Neural cell (in vitro differentiated cells): ENCODE measurements at regions not wholly inside any gene's neighbourhood (a gene's known extent, or its start where the extent isn't known, plus 50 kb on each side); places are given as distances from the start of the nearest gene placed in this dataset.

Source experiments
- H2AFZ ChIP-seq: fragments of 200-600, 300-800 bp; sonication (generic), shearing (Covaris generic); 2 replicates; pipeline ENCODE4 v1.6.0; 2014; ENCODE audit warnings: low read depth, mild to moderate bottlenecking, antibody characterized with exemption, low read length, moderate library complexity
- H3F3A ChIP-seq: fragments of 200-600 bp; shearing (Covaris generic); 2 replicates; pipeline ENCODE4 v1.6.1; 2016; ENCODE audit warnings: mild to moderate bottlenecking, moderate library complexity, mixed read lengths, antibody characterized with exemption, low read length; ENCODE audit not compliant: insufficient read depth, poor library complexity, severe bottlenecking
- H3K27ac ChIP-seq: fragments of 200-600, 300-800 bp; sonication (generic), shearing (Covaris generic); 2 replicates; pipeline ENCODE4 v1.5.1; 2014; ENCODE audit warnings: mild to moderate bottlenecking, low read length, moderate library complexity
- H3K27me3 ChIP-seq: fragments of 300-800, 200-600 bp; sonication (generic), shearing (Covaris generic); 2 replicates; pipeline ENCODE4 v1.6.0; 2014; ENCODE audit warnings: mild to moderate bottlenecking, low read depth, low read length, moderate library complexity; ENCODE audit not compliant: insufficient read depth
- H3K36me3 ChIP-seq: fragments of 300-800, 200-600 bp; sonication (generic), shearing (Covaris generic); 2 replicates; pipeline ENCODE4 v1.5.1; 2014; ENCODE audit warnings: mild to moderate bottlenecking, antibody characterized with exemption, low read length, moderate library complexity; ENCODE audit not compliant: insufficient read depth
- H3K4me2 ChIP-seq: fragments of 300-800, 200-600 bp; sonication (generic), shearing (Covaris generic); 2 replicates; pipeline ENCODE4 v1.6.0; 2014; ENCODE audit warnings: mild to moderate bottlenecking, low read length
- H3K4me3 ChIP-seq: fragments of 300-800, 200-600 bp; sonication (generic), shearing (Covaris generic); 2 replicates; pipeline ENCODE4 v1.5.1; 2014; ENCODE audit warnings: mild to moderate bottlenecking, low read length, moderate library complexity
- H3K79me2 ChIP-seq: fragments of 200-600 bp; shearing (Covaris generic); replicated peaks from 2 replicates; pipeline ENCODE4 v1.6.0; 2014; ENCODE audit warnings: mild to moderate bottlenecking, low read length, moderate library complexity; ENCODE audit not compliant: insufficient read depth
- H3K9ac ChIP-seq: fragments of 300-800, 200-600 bp; sonication (generic), shearing (Covaris generic); 2 replicates; pipeline ENCODE4 v1.6.1; 2016; ENCODE audit warnings: mild to moderate bottlenecking, low read length, mixed read lengths
- H3K9me2 ChIP-seq: fragments of 200-600 bp; shearing (Covaris generic); 2 replicates; pipeline ENCODE4 v1.6.1; 2016; ENCODE audit warnings: mild to moderate bottlenecking, low read length, mixed read lengths; ENCODE audit not compliant: insufficient read depth
- H3K9me3 ChIP-seq: fragments of 200-600, 300-800 bp; sonication (generic), shearing (Covaris generic); 2 replicates; pipeline ENCODE4 v1.6.1; 2016; ENCODE audit warnings: mild to moderate bottlenecking, mixed run types, low read length, moderate library complexity, mixed read lengths
- H4K20me1 ChIP-seq: fragments of 200-600 bp; shearing (Covaris generic); 2 replicates; pipeline ENCODE4 v1.6.1; 2016; ENCODE audit warnings: mild to moderate bottlenecking, mixed run types; ENCODE audit not compliant: insufficient read depth
- EP300 ChIP-seq: fragments of 450-650 bp; conservative IDR thresholded peaks from 2 replicates; pipeline ENCODE4 v1.6.1; 2014; ENCODE audit warnings: antibody characterized with exemption, mild to moderate bottlenecking, moderate library complexity; ENCODE audit not compliant: poor library complexity, severe bottlenecking
- EZH2 ChIP-seq: fragments of 200-600, 300-800 bp; shearing (Covaris generic), sonication (generic); IDR thresholded peaks from 2 replicates; pipeline ENCODE4 v1.6.1; 2014; ENCODE audit warnings: antibody characterized with exemption, low read length, borderline replicate concordance, mild to moderate bottlenecking; ENCODE audit not compliant: insufficient read depth, poor library complexity, severe bottlenecking
- MXI1 ChIP-seq: fragments of 450-650 bp; conservative IDR thresholded peaks from 2 replicates; pipeline ENCODE4 v1.6.1; 2014; ENCODE audit warnings: antibody characterized with exemption, mild to moderate bottlenecking; ENCODE audit not compliant: poor library complexity, severe bottlenecking
- POLR2AphosphoS5 ChIP-seq: IDR thresholded peaks from 2 replicates; pipeline ENCODE4 v1.6.1; 2012
- RAD21 ChIP-seq: fragments of 450-650 bp; conservative IDR thresholded peaks from 2 replicates; pipeline ENCODE4 v1.6.1; 2014; ENCODE audit warnings: antibody characterized with exemption, mild to moderate bottlenecking, moderate library complexity
- SMC3 ChIP-seq: fragments of 450-650 bp; conservative IDR thresholded peaks from 2 replicates; pipeline ENCODE4 v1.6.1; 2014; ENCODE audit warnings: antibody characterized with exemption, mild to moderate bottlenecking, moderate library complexity; ENCODE audit not compliant: poor library complexity
- TAF1 ChIP-seq: IDR thresholded peaks from 2 replicates; pipeline ENCODE4 v1.6.1; 2012; ENCODE audit warnings: low read depth
- TF ChIP-seq, protein P1 (sequence below): fragments of 450-650 bp; IDR thresholded peaks from 2 replicates; pipeline ENCODE4 v1.5.1; 2014; ENCODE audit warnings: antibody characterized with exemption, mild to moderate bottlenecking, moderate library complexity; ENCODE audit not compliant: poor library complexity, severe bottlenecking
- TF ChIP-seq, protein P2 (sequence below): IDR thresholded peaks from 2 replicates; pipeline ENCODE4 v1.6.1; 2012; ENCODE audit warnings: borderline replicate concordance

DNA sequence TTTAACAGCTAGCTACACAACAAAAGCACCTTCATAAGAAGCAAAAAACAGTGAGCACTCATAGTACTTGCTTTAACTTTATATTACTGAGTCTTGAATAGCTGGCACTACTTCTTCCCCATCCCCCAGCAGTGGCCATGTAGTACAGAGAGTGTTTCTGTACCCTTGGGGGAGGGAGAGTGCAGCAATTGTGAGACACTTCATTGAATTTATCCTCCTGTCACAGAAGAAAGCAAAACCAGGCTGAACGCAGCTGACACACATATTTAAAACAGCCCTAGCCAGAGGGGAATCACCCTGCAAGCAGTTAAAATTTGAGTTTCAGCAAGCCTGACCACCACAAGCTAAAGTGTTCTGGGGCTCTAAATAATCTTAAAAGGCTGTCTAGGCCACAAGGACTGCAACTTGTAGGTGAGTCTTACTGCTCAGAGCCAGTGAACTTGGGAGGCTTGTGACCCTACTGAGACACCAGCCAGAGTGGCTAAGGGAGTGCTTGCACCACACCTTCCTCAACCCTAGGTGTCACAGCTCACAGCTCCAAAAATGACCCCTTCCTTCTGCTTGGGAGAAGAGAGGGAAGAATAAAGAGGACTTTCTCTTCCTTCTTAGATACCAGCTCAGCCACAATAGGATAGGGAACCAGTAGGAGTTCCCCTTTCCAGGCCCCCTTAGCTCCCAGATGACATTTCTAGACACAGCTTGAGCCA is 97.7 kb upstream of the MEOX2 start:
- Histone ChIP-seq H3F3A (no peaks in the 10 kb centered on the region), H3K4me2 (no peak overlapping the region), H3K9me2 (no peaks in the 10 kb centered on the region), H2AFZ (no peak overlapping the region), H3K9me3 (no peaks in the 10 kb centered on the region), H3K4me3 (no peak overlapping the region), H3K27ac (no peak overlapping the region), H3K79me2 (no peaks in the 10 kb centered on the region), H4K20me1 (no peaks in the 10 kb centered on the region), H3K9ac (no peak overlapping the region), H3K36me3 (no peaks in the 10 kb centered on the region), H3K27me3 (no peaks in the 10 kb centered on the region)
- TF ChIP-seq EZH2 (no peak), RAD21 (no peak), EP300 (no peak)

DNA sequence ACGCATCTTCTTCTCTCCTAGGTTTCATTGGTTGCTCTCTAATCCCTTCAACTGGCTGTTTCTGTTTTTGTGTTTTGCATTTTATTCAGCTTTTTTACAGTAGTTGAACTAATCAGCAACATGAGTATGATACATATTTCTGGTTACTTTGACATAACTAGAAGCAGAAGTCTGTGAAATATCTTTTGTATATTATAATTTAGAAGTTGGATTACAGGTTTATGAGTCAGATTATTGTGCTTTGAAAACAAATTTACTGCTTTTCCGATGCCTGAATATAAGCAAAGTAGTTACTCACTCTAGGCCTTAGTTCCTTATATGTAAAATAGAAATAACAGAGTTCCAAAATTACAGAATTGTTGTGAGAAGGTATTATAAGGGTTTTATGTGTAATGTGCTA is 96.2 kb upstream of the MEOX2 start:
- no peaks in the 10 kb centered on the region for H4K20me1 ChIP-seq
- H3K36me3 ChIP-seq: no peaks in the 10 kb centered on the region
- no peaks in the 10 kb centered on the region for H3F3A ChIP-seq
- no peak overlapping the region for H3K4me2 ChIP-seq
- no peak overlapping the region for H3K9ac ChIP-seq
- no peaks in the 10 kb centered on the region for H3K9me3 ChIP-seq
- no peak overlapping the region for H3K4me3 ChIP-seq
- H3K79me2 ChIP-seq: no peaks in the 10 kb centered on the region
- H3K27ac ChIP-seq: no peak overlapping the region
- no peaks in the 10 kb centered on the region for H3K9me2 ChIP-seq
- no peak overlapping the region for H2AFZ ChIP-seq
- no peak for TF ChIP-seq TAF1
- TF ChIP-seq EP300: no peak
- TF ChIP-seq MXI1: no peak
- no peak for TF ChIP-seq POLR2AphosphoS5
- TF ChIP-seq SMC3: no peak
- no peaks in the 10 kb centered on the region for H3K27me3 ChIP-seq

DNA sequence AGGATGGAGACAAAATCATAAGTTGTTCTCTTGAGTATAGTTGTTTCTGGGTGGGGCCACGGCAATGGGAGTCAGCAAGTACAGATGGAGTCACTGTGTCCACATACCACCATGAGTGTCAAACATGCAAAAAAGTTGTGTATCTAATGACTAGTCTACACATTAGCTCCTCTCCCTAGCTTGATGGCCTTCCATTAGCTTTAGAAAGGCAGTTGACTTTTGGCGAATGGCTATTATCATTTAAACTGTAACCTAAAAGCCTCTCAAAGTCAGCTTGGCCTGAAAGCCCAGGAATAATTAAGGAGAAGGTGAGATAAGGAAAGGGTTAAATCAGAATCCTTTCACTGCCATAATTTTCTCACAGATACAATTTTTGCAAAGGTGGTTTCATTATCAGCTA is 95.5 kb upstream of the MEOX2 start:
- H3K9me3 ChIP-seq: no peaks in the 10 kb centered on the region
- H3K4me2 ChIP-seq: no peak overlapping the region
- no peaks in the 10 kb centered on the region for H3F3A ChIP-seq
- H3K27ac ChIP-seq: no peak overlapping the region
- H3K79me2 ChIP-seq: no peaks in the 10 kb centered on the region
- H2AFZ ChIP-seq: no peak overlapping the region
- TF ChIP-seq EZH2 (no peak), MXI1 (no peak), POLR2AphosphoS5 (no peak), TAF1 (no peak), SMC3 (no peak), RAD21 (no peak), EP300 (no peak)
- TF ChIP-seq, protein P1, sequence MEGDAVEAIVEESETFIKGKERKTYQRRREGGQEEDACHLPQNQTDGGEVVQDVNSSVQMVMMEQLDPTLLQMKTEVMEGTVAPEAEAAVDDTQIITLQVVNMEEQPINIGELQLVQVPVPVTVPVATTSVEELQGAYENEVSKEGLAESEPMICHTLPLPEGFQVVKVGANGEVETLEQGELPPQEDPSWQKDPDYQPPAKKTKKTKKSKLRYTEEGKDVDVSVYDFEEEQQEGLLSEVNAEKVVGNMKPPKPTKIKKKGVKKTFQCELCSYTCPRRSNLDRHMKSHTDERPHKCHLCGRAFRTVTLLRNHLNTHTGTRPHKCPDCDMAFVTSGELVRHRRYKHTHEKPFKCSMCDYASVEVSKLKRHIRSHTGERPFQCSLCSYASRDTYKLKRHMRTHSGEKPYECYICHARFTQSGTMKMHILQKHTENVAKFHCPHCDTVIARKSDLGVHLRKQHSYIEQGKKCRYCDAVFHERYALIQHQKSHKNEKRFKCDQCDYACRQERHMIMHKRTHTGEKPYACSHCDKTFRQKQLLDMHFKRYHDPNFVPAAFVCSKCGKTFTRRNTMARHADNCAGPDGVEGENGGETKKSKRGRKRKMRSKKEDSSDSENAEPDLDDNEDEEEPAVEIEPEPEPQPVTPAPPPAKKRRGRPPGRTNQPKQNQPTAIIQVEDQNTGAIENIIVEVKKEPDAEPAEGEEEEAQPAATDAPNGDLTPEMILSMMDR: no peak
- TF ChIP-seq, protein P2, sequence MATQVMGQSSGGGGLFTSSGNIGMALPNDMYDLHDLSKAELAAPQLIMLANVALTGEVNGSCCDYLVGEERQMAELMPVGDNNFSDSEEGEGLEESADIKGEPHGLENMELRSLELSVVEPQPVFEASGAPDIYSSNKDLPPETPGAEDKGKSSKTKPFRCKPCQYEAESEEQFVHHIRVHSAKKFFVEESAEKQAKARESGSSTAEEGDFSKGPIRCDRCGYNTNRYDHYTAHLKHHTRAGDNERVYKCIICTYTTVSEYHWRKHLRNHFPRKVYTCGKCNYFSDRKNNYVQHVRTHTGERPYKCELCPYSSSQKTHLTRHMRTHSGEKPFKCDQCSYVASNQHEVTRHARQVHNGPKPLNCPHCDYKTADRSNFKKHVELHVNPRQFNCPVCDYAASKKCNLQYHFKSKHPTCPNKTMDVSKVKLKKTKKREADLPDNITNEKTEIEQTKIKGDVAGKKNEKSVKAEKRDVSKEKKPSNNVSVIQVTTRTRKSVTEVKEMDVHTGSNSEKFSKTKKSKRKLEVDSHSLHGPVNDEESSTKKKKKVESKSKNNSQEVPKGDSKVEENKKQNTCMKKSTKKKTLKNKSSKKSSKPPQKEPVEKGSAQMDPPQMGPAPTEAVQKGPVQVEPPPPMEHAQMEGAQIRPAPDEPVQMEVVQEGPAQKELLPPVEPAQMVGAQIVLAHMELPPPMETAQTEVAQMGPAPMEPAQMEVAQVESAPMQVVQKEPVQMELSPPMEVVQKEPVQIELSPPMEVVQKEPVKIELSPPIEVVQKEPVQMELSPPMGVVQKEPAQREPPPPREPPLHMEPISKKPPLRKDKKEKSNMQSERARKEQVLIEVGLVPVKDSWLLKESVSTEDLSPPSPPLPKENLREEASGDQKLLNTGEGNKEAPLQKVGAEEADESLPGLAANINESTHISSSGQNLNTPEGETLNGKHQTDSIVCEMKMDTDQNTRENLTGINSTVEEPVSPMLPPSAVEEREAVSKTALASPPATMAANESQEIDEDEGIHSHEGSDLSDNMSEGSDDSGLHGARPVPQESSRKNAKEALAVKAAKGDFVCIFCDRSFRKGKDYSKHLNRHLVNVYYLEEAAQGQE: no peak
- no peaks in the 10 kb centered on the region for H3K36me3 ChIP-seq
- H3K9ac ChIP-seq: no peak overlapping the region
- no peaks in the 10 kb centered on the region for H3K9me2 ChIP-seq
- H3K4me3 ChIP-seq: no peak overlapping the region
- H4K20me1 ChIP-seq: no peaks in the 10 kb centered on the region
- H3K27me3 ChIP-seq: no peaks in the 10 kb centered on the region
